ENCODE measurements at regions not wholly inside any gene's neighbourhood (a gene's known extent, or its start where the extent isn't known, plus 50 kb on each side); places are given as distances from the start of the nearest gene placed in this dataset.

DNA sequence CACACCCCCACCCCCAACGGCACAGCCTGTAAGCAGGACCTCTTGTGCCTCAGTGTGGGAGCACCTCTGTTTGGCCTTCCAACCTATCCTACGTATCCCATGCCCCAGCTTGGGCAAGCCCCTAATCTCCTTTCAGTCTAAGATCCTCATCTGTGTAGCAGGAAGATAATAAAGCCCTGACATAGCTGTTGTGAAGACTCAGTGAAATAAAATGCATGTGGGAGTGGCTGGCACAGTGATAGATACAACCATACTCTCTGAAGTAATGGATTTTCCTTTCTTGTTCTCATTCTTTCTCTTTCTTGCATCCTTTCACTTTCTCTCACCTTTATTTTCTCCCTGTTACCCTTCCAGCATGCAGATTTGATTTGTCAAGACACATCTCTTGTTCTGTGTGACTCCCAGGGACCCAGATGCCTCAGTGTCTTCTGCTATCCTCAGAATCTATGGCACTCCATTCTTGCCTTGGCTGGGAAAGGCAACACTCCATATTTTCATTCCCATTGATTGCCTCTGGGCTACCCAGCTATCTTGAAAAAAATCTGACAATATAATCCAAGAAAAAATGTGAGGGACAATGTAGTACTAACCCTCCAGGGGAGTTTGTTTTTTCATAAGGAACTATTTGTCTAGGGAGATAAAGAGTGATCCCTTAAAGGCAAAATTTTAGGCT lies 207.2 kb upstream of the SETBP1 start:
- TF ChIP-seq REST (IDR thresholded peaks at IDR 0.05; ENCODE audit: insufficient read depth in 1 of 2, low read depth in 2 of 2, low read length in 2 of 2), result no peak
- no peak for TF ChIP-seq POLR2AphosphoS5 (IDR thresholded peaks at IDR 0.05; ENCODE audit: low read depth, low read length)
- TF ChIP-seq TAF1 (IDR thresholded peaks at IDR 0.05; ENCODE audit: borderline replicate concordance, insufficient read depth, low read length), result no peak
- no peak for TF ChIP-seq SIN3A (IDR thresholded peaks at IDR 0.05; ENCODE audit: borderline replicate concordance, insufficient read depth, low read length)

All from PFSK-1 (cell line).